ENCODE measurements at regions not wholly inside any gene's neighbourhood (a gene's known extent, or its start where the extent isn't known, plus 50 kb on each side); places are given as distances from the start of the nearest gene placed in this dataset.

GRCh38 chr2:196538646-196539045 is 100.9 kb upstream of the CCDC150 start:
- Histone ChIP-seq H3K9me3 (no peaks in the 10 kb centered on the region), H3K27me3 (no peaks in the 10 kb centered on the region), H3K4me1 (no peaks in the 10 kb centered on the region), H3K36me3 (no peaks in the 10 kb centered on the region), H3K4me3 (no peak overlapping the region), H3K27ac (no peak overlapping the region)
- DNase-seq: peak in 1 of 2 donors; percentile 22
- 76 to 85% (median 81%) methylated on average over 5 of the region's 5 CpGs for WGBS, 5 donors
- TF ChIP-seq EP300 (IDR thresholded peaks at IDR 0.05): no peak
- TF ChIP-seq POLR2AphosphoS5 (IDR thresholded peaks at IDR 0.05): no peak
- TF ChIP-seq CTCF (IDR thresholded peaks at IDR 0.05): no peak
- TF ChIP-seq POLR2A (IDR thresholded peaks at IDR 0.05): no peak
- intact Hi-C loops (cut with DNase I; ENCODE audit: low total_unique reads): no loop called here

- no peaks in the 10 kb centered on the region for H3K27me3 ChIP-seq
- no peak overlapping the region for H3K4me3 ChIP-seq
- H3K9me3 ChIP-seq: no peaks in the 10 kb centered on the region
- H3K4me1 ChIP-seq: no peaks in the 10 kb centered on the region
- no peaks in the 10 kb centered on the region for H3K36me3 ChIP-seq
- no peak for DNase-seq
- intact Hi-C loops (cut with DNase I; ENCODE audit: low total_unique reads): no loop called here
- TF ChIP-seq POLR2A (IDR thresholded peaks at IDR 0.05) (no peak), CTCF (IDR thresholded peaks at IDR 0.05) (no peak), POLR2AphosphoS5 (IDR thresholded peaks at IDR 0.05) (no peak), EP300 (IDR thresholded peaks at IDR 0.05) (no peak)
- H3K27ac ChIP-seq: no peak overlapping the region
- WGBS, 5 donors: 64 to 79% (median 72%) methylated on average over 3 of the region's 3 CpGs
These were observed 94.5 kb upstream of the CCDC150 start for GRCh38 chr2:196544906-196545433.

- Histone ChIP-seq H3K9me3 (no peaks in the 10 kb centered on the region), H3K4me1 (no peaks in the 10 kb centered on the region), H3K27me3 (no peaks in the 10 kb centered on the region), H3K4me3 (no peak overlapping the region), H3K36me3 (no peaks in the 10 kb centered on the region), H3K27ac (no peak overlapping the region)
- DNase-seq: no peak
- TF ChIP-seq POLR2AphosphoS5 (IDR thresholded peaks at IDR 0.05) (no peak), POLR2A (IDR thresholded peaks at IDR 0.05) (no peak), EP300 (IDR thresholded peaks at IDR 0.05) (no peak), CTCF (IDR thresholded peaks at IDR 0.05) (no peak)
- 69 to 79% (median 75%) methylated on average over 4 of the region's 4 CpGs for WGBS, 5 donors
- intact Hi-C loops (cut with DNase I; ENCODE audit: low total_unique reads): no loop called here
These were observed 93.2 kb upstream of the CCDC150 start for GRCh38 chr2:196546151-196546919.

GRCh38 chr2:196549052-196549451 is 90.5 kb upstream of the CCDC150 start:
- DNase-seq: no peak
- TF ChIP-seq POLR2A (IDR thresholded peaks at IDR 0.05): no peak
- no peak for TF ChIP-seq POLR2AphosphoS5 (IDR thresholded peaks at IDR 0.05)
- TF ChIP-seq EP300 (IDR thresholded peaks at IDR 0.05): no peak
- TF ChIP-seq CTCF (IDR thresholded peaks at IDR 0.05): no peak
- no peaks in the 10 kb centered on the region for H3K27me3 ChIP-seq
- no peaks in the 10 kb centered on the region for H3K4me1 ChIP-seq
- no peak overlapping the region for H3K27ac ChIP-seq
- H3K4me3 ChIP-seq: no peak overlapping the region
- no peaks in the 10 kb centered on the region for H3K36me3 ChIP-seq
- WGBS, 5 donors: 88 to 95% (median 91%) methylated on average over 3 of the region's 3 CpGs
- H3K9me3 ChIP-seq: no peaks in the 10 kb centered on the region
- intact Hi-C loops (cut with DNase I; ENCODE audit: low total_unique reads): no loop called here

Data from stomach (tissue), 8 donors.